Lower lobe of right lung (tissue), 2 donors: ENCODE measurements at regions not wholly inside any gene's neighbourhood (a gene's known extent, or its start where the extent isn't known, plus 50 kb on each side); places are given as distances from the start of the nearest gene placed in this dataset.

Experiments
- ATAC-seq, 2 donors: fragments of 200-7000 bp; cut with Tn5 transposase; one replicate each; pipeline ENCODE4 v1.9.1; 2020 to 2022; ENCODE audit warnings: mild to moderate bottlenecking in 2 of 2, moderate library complexity in 2 of 2
- DNase-seq: peaks from one replicate; pipeline ENCODE4 v3.0.0-alpha.2; 2020
- H3K27ac ChIP-seq: fragments of 200-600 bp; one replicate; pipeline ENCODE4 v1.8.0; 2022
- H3K27me3 ChIP-seq: fragments of 200-600 bp; one replicate; pipeline ENCODE4 v1.8.0; 2022; ENCODE audit warnings: low read depth
- H3K36me3 ChIP-seq: fragments of 200-600 bp; one replicate; pipeline ENCODE4 v1.8.0; 2022; ENCODE audit warnings: mild to moderate bottlenecking
- H3K4me1 ChIP-seq: fragments of 200-600 bp; one replicate; pipeline ENCODE4 v1.8.0; 2022
- H3K4me3 ChIP-seq: fragments of 200-600 bp; one replicate; pipeline ENCODE4 v1.8.0; 2022; ENCODE audit warnings: mild to moderate bottlenecking
- H3K9me3 ChIP-seq: fragments of 200-600 bp; one replicate; pipeline ENCODE4 v1.8.0; 2022
- CTCF ChIP-seq: fragments of 200-600 bp; IDR thresholded peaks from one replicate; pipeline ENCODE4 v1.8.0; 2022; ENCODE audit warnings: antibody characterized with exemption, mild to moderate bottlenecking
- intact Hi-C: fragments of 100-400 bp; cut with DNase I; formaldehyde crosslinking; loops from one replicate; pipeline ENCODE4 v1.11.0; 2022
- donor health status: DM: no; HTN: yes; CAD: no; lungs with severe emphysema.

GRCh38 chr5:118195211-118195610 lies 793.1 kb downstream of the DTWD2 start:
- intact Hi-C loops: no loop called here
- DNase-seq: no peak
- H3K4me3 ChIP-seq: no peak overlapping the region
- no peak overlapping the region for H3K27ac ChIP-seq
- TF ChIP-seq CTCF: no peak
- H3K9me3 ChIP-seq: no peaks in the 10 kb centered on the region
- H3K36me3 ChIP-seq: no peaks in the 10 kb centered on the region
- H3K27me3 ChIP-seq: no peaks in the 10 kb centered on the region
- H3K4me1 ChIP-seq: no peaks in the 10 kb centered on the region
- ATAC-seq: no peak

GRCh38 chr5:118193194-118193905 lies 795.0 kb downstream of the DTWD2 start:
- intact Hi-C loops: no loop called here
- no peaks in the 10 kb centered on the region for H3K9me3 ChIP-seq
- no peaks in the 10 kb centered on the region for H3K4me1 ChIP-seq
- no peaks in the 10 kb centered on the region for H3K27me3 ChIP-seq
- no peak overlapping the region for H3K27ac ChIP-seq
- ATAC-seq (no peak), DNase-seq (no peak)
- no peak overlapping the region for H3K4me3 ChIP-seq
- no peaks in the 10 kb centered on the region for H3K36me3 ChIP-seq
- no peak for TF ChIP-seq CTCF

GRCh38 chr5:118185018-118185417 lies 803.3 kb downstream of the DTWD2 start:
- Histone ChIP-seq H3K4me3 (no peak overlapping the region), H3K27ac (no peak overlapping the region), H3K4me1 (no peaks in the 10 kb centered on the region), H3K9me3 (no peaks in the 10 kb centered on the region), H3K27me3 (no peaks in the 10 kb centered on the region), H3K36me3 (no peaks in the 10 kb centered on the region)
- ATAC-seq: no peak
- TF ChIP-seq CTCF: no peak
- DNase-seq: no peak
- intact Hi-C loops: no loop called here

GRCh38 chr5:118176146-118176545 lies 812.2 kb downstream of the DTWD2 start:
- no peak overlapping the region for H3K4me3 ChIP-seq
- TF ChIP-seq CTCF: no peak
- ATAC-seq (no peak), DNase-seq (no peak)
- H3K27ac ChIP-seq: no peak overlapping the region
- intact Hi-C loops: no loop called here
- no peaks in the 10 kb centered on the region for H3K36me3 ChIP-seq
- H3K27me3 ChIP-seq: no peaks in the 10 kb centered on the region
- H3K4me1 ChIP-seq: no peaks in the 10 kb centered on the region
- no peaks in the 10 kb centered on the region for H3K9me3 ChIP-seq

- no peak overlapping the region for H3K27ac ChIP-seq
- no peaks in the 10 kb centered on the region for H3K9me3 ChIP-seq
- ATAC-seq (no peak), DNase-seq (no peak)
- H3K27me3 ChIP-seq: no peaks in the 10 kb centered on the region
- intact Hi-C loops: no loop called here
- H3K36me3 ChIP-seq: no peaks in the 10 kb centered on the region
- no peak overlapping the region for H3K4me3 ChIP-seq
- no peaks in the 10 kb centered on the region for H3K4me1 ChIP-seq
- TF ChIP-seq CTCF: no peak
These were observed 813.7 kb downstream of the DTWD2 start for GRCh38 chr5:118174671-118175070.
